GM19467 (cell line): ENCODE measurements at regions not wholly inside any gene's neighbourhood (a gene's known extent, or its start where the extent isn't known, plus 50 kb on each side); places are given as distances from the start of the nearest gene placed in this dataset.

Source experiments
- ATAC-seq: cut with Tn5 transposase; IDR thresholded peaks from one replicate; pipeline ENCODE4 v1.9.1; 2021; ENCODE audit warnings: mild to moderate bottlenecking, moderate library complexity; ENCODE audit not compliant: unreplicated experiment

DNA sequence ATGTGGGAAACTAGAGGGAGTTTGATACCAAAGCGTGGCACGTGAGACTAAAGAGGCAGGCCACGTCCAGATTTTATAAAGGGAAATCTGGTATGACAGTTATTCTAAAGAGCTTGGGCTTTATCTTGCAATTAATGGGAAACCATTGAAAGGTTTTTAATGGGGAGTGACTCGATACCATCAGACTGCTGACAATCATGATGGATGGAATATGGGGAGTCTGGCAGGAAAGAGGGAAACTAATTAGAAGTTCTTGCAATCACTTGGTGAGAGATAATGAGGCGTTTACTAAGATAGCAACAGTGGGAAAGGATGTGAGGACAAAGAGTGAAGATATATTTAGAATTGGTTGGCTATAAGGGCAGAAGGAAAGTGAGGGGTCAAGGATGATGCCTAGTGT lies 94.0 kb downstream of the MBL2 start:
- ATAC-seq, result no peak

DNA sequence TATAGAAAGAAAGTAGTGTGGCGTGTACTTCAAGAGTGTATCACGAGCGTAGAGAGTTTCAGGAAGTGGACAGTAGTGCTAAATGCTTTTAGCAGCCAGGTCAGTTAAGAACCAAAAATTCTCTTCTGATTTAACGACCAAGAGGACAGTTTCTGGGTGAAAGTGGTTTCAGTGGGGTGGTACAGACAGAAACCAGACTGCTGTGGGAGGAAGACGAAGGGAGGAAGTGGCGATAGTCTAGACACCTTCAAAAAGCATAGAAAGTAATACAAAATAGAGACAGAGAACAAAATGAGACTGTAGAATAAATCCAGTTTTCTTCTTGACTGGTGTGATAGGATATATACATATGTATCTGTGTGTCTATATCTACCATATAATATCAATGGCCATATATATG lies 93.5 kb downstream of the MBL2 start:
- no peak for ATAC-seq

DNA sequence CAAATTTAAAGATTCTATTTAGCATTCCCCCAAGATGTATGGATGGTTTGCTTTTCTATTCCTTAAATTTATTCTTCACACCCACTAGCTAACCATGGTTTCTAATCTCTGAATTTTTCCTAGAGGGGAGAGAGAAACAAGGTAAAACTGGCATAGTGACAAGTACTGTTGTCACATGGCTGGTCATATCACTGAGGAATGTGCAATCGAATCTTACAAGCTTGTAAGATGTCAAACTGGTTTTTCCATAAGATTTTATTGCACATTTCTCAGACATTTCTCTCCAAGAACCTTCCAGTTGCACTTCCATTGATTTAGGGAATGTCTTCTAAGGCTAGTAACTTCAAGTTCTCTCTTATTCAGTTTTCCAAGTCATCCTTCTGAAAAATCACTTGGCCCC lies 89.8 kb downstream of the MBL2 start:
- no peak for ATAC-seq

DNA sequence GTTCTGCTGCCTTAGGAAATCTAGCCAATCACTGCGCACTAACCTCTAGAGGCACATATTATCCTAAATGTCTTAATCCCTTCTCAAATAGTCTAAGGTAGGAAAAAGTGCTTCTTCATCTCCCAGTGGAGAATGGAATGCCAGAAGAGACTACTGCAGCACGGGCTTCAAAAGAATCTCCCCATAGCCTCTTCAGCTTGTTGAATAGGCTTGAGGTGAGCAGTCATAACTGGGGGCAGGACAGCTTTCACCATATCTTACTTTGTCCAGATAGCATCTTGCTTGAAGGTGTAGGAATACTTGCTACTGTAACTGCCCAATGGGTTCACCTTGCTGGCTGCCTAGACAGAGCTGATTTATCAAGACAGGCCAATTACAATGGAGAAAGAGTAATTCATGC lies 88.8 kb downstream of the MBL2 start:
- no peak for ATAC-seq

DNA sequence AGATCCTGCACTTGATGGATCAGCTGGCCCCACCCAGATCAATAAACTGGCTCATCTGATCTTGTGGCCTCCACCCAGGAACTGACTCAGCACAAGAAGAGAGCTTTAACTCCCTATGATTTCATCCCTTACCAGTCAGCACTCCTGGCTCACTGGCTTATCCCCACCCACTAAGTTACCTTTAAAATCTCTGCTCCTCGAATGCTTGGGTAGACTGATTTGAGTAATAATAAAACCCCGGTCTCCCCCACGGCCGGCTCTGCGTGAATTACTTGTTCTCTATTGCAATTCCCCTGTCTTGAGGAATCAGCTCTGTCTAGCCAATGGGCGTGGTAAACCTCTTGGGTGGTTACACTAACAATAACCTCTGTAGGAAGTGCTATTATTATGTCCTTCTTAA lies 83.7 kb downstream of the MBL2 start:
- no peak for ATAC-seq

DNA sequence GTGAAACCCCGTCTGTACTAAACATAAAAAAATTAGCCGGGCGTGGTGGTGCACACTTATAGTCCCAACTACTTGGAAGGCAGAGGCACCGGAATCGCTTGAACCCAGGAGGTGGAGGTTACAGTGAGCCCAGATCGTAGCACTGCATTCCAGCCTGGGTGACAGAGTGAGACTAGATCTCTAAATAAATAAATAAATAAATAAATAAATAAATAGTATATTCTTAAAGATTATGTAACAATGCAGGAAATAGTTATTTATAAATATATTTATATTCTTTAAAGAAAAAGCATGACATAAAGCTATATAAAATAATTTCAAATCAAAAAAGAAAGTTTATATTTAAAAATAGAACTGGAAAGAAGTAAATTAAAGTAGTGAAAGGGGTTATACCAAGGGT lies 76.4 kb downstream of the MBL2 start:
- ATAC-seq, result no peak

DNA sequence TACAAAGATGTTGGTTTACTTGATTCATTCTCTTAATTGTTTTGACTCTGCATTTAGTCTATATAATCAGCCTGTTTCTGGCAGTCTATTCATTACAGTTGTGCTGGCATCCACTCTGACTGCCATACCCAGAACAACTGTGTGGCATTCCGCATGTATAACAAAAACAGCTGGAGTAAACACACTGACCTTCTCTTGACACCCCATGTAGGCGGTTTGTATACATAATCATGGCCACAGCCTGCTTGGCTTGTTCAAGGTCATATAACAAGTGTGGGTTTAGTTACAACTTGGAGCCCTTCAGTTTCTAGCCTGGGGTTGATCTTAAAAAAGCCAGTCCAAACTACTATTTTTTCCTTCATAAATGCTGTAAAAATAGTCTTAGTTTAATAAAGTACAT lies 70.9 kb downstream of the MBL2 start:
- ATAC-seq, result no peak

DNA sequence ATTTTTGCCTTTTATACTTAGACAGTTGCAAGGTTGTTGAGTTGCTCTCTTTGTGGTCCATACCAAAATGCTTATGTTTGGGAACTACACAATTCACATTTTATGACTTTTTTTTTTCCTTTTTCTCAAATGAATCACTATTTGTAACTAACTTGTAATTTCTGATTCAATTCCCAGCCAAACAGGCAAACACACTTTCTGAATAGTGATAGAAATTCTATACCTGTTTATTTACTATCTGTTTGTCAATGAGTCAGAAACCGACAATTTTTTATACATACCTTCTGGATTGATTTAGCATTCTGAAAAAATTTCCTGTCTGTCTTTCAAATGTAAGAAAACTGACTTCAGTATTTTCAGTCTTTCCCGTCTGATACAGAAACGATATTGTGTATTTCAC lies 69.1 kb downstream of the MBL2 start:
- ATAC-seq, result no peak

DNA sequence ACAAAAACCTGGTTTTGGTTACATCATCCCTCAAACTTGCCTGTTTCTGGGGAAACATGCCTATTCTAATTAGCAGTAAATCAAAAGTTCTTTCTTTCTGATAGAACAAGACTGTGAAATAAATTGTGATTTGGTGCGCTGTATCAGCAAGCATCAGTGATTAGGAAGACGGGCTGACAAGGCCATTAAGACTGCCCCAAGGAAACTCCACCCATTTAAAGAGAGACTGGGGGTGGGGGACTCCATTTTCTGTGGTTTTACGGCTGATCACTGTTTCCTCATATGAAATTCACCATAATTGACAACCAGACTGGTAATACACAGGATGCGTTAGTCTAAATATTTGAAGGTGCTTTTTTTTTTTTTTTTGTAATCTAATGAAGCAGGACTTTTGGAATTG lies 68.7 kb downstream of the MBL2 start:
- ATAC-seq, result no peak

DNA sequence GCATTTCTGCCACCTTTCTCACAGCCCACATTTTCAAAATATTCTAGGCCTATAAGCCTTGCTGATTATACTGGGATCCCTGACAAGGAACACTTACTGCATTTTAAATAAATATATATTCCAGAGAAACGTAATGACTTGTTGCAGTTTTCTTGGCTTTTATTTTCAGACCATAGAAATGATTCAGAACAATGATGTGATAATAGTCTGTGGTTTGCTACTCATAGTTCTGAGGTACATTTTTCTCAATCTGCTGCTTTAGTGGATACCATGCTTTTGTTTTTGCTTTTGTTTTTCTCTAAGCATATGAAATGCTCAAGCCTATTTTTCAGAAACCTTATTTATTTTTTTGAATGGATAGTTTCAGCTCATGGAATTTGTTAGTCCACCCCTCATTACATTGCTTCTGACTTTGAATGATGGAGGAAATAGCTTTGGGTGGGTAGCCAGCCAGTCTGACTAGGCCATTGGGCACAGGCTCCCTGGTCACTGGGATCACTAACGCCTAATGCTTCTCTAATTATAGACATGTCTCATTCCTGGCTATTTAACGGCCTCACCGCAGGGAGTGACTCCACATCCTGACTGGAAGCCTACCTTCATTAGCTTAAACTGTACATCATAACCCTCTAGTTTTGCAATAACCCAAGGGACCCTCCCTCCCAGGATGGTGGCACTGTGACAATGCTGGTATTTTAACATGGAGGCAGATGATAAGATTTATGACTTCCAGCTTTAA lies 66.1 kb downstream of the MBL2 start:
- no peak for ATAC-seq
